ENCODE measurements at regions not wholly inside any gene's neighbourhood (a gene's known extent, or its start where the extent isn't known, plus 50 kb on each side); places are given as distances from the start of the nearest gene placed in this dataset.

GRCh38 chr16:6362321-6362720, 970.3 kb upstream of the RBFOX1 start:
- no peak for DNase-seq

DNA sequence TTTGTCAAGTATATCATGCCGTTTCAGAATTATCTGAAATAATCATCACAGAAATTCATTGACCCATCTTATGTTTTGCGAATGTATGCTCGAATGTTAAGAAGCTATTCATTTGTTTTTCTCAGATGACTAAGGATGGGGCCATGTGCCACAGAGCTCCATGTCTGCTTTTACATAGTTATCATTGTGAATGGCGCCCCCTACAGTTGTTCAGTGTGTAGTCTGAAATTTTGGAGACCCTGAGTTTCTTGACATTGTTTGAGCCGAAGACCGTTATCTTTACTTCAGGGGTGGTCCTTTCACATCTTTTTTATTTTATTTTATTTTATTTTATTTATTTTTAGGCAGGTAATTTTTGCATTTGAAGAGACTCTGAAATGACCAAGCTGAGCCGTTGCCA, 972.0 kb upstream of the RBFOX1 start:
- DNase-seq: no peak

DNA sequence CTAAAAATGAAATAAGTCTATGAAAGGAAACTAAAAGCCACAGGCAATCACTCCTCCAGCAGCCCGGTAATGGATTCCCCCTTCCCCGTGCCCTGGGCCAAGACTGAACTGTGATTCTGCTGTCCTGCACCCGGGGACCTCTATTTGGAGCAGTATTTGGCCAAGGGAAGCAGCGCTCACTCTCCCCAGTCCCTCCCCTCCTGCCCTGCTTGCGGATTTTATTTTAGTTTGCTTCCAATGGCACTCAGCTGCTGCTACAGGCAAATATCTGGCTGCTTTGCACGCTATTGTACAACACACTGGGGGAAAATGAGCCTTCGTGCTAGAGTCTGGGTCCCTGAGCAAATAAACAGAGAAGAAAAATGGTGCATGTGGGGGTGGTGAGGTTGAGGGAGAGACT, 975.7 kb upstream of the RBFOX1 start:
- DNase-seq: no peak

DNA sequence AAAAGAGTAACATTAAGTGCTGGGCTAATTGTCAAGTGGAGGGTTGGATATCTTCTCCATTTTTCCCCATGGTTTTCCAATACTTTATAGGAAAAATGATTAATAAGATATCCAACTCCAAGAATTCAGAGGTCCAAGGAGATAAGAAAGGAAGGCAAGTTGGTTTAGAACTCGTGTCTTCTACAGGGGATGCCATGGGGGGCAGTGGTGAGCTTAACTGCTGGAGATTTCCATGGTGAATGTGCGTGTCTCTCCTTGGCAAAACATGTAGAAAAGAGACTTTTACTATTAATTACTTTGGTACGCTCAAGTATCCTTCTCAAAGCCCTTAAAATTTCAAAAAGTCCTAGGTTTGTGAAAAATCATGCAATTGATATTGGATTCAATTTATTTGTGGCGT, 982.9 kb upstream of the RBFOX1 start:
- no peak for DNase-seq

GRCh38 chr16:6345090-6345489, 987.6 kb upstream of the RBFOX1 start:
- DNase-seq: no peak

DNA sequence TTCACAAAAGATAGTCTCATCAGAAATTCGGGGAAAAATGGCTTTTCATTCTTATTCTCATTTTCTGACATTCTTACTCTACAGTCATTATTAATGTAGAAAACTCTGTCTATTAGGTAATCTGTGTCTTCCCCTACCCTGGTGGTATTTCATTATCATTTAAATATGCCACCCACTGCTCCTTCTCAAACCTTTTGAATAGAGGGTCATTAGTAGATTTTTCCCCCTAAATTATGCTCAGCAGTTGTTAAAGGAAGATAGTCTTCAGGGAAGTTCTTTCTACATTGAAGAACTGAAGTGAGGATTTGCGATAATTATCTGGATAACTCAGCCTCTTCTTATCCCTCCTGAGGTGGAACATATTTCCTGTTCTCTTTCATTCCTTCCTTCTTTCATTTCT, 989.5 kb upstream of the RBFOX1 start:
- DNase-seq: no peak

GRCh38 chr16:6341981-6342380, 990.7 kb upstream of the RBFOX1 start:
- DNase-seq: no peak

DNA sequence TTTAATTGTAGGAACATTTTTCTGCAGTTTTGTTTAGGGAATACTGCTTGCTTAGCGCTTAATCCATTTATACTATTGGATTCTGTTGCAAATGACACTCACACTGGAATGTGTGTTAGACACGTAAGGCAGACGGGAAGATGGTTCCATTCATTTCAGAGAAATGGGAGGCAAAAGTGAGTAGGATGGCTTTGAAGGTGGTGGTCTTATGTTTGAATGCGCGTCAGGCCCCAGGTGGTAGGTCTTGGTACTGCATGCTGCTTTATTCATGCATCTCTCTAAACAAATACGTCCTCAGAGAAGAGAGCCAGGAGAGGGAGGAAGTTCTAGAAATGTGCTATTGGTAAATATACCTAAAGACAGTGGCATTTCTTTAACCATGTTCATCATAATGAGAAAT, 997.6 kb upstream of the RBFOX1 start:
- DNase-seq: no peak

DNA sequence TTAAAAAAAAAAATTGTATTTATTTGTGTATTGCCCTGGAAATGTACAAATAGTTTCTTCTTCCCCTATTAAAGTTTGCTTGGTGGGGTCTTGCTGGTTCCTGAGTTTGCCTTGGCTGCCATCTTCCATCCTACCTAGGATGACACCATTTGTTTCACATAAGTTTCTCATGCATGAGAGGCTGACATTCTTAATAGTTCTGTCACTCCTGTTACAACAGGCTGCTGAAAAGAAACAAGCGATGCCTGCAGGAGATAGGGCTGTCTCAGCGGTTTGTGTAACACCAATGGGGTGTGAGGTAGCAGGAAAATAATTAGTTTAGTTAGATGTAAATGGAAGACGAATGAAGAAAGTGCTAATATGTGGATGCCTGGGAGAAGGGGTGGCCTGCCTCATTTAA, 1000.9 kb upstream of the RBFOX1 start:
- no peak for DNase-seq

DNA sequence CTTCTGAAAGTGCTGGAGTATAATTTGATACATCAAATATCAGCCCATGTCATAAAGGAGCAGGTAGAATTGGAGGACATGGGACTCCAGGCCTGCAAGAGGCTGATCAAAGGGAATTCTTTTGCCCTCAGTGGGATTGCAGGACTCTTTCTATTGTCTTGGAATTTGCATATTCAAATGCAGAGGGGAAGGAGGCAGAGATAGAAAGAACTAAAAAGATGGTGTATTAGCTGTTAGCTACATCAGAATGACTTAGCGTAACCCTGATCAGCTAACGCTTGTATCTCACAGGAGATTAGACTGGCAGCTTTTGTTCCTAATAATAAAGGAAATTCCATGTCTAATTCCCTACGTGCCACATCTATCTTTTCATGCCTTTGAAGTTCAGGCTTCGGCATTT, 1014.7 kb upstream of the RBFOX1 start:
- DNase-seq: no peak

DNA sequence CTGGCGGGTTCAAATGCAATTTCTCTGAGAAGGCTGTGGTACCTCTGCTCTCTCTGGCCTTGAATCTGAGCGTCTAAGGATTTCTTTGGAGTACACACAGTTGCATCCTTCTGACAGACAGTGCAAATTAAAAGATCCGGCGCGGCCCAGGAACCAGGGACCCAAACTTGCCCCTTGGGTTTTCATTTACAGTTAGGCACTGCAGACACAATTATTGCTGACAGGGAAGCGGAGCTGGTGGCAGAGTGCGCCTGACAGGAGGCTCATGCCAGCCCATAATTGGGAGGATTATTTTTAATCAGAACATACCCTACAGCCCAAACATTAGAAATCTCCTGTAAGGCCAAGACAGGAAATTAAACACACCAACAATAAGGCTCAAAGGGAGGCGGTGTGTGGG, 1023.4 kb upstream of the RBFOX1 start:
- DNase-seq: no peak

- no peak for DNase-seq
Measured at GRCh38 chr16:6308176-6308575, 1024.5 kb upstream of the RBFOX1 start.

DNA sequence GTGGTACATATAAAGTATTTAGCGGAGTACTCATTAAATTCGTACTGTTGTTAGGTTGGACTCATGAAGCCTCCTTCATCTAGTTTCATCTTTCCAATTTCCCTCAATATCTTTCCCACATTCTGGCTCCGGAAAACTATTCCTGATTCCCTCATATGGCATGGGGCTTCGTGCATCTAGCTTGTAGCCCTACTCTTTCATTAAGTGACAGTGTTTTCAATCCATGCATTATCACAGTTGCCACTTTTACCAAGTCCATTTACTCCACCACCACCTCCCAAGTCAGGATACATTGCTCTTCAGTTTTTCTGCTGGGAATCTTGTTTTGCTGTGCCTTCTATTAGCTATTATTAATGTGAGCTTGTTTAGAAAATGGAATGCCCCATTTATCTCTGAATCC, 1032.1 kb upstream of the RBFOX1 start:
- no peak for DNase-seq

DNA sequence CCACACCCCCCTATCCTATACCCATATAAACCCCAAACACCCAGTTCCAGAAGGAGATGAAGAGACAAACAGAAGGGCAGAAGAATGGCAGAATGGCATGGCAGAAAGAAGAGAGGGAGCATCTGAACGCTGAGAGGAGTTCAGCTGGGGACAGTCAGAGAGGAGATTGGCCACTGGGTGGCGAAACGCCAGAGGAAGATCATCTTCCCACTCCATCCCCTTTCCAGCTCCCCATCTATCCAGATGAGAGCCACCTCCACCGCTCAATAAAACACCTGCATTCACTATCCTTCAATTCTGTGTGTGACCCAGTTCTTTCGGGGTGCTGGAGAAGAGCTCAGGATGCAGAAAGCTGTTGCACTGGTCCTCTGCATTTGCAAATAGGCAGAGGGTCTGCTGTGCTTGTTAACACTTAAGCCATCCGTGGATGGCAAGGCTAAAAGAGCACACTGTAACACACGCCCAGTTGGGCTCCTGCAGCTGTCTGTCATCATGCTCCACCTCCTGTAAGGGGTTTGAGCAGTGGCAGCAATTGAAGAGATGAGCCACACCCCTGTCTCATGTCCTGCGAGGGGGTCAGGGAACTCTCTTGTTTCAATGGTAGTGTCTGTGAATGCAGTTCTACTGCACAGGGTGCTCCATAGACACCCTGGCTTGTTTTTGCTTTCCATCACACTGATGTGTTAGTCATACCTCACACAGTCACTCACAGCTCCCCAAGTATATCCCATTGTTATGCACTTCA, 1034.8 kb upstream of the RBFOX1 start:
- DNase-seq: no peak

- DNase-seq: no peak
Measured at GRCh38 chr16:6286176-6286575, 1046.5 kb upstream of the RBFOX1 start.

DNA sequence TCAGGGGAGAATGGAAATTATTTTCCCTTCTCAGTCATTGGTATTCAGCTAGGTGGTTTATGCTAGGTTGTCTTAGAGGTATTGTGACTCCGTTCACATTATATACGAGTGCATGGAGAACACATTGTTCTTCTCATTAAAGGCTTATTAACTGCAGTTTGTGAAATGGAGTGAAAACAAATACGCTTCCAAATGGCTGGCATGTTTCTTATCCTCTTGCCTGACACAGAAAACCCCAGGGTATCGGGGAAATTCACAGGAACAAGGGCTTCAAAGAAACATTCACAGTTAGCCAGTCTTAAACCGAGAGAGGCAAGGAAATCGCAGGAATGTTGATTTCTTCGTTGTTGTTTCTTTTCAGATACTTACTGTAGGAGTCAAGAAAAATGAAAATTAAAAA, 1047.9 kb upstream of the RBFOX1 start:
- no peak for DNase-seq

DNA sequence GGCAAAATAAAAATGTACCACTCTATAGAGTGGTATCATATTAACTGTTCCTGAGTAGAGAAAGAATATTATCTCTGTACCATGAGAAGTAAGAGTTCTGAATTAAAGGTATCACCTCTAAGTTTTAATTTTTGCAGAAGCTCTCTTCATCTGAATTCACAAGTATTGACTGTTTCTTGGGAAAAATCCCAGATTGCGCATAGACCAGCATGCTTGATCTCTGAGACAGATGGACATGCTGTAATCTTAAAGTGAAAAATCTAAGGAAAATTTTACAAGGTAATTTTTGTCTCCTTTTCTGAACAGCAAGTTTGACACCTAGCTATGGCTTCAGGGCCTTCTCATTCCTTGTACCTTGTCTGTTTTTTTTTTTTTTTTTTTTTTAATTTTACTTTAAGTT, 1050.7 kb upstream of the RBFOX1 start:
- DNase-seq: no peak

GRCh38 chr16:6281274-6281673, 1051.4 kb upstream of the RBFOX1 start:
- no peak for DNase-seq

GRCh38 chr16:6280055-6280454, 1052.6 kb upstream of the RBFOX1 start:
- DNase-seq: no peak

DNA sequence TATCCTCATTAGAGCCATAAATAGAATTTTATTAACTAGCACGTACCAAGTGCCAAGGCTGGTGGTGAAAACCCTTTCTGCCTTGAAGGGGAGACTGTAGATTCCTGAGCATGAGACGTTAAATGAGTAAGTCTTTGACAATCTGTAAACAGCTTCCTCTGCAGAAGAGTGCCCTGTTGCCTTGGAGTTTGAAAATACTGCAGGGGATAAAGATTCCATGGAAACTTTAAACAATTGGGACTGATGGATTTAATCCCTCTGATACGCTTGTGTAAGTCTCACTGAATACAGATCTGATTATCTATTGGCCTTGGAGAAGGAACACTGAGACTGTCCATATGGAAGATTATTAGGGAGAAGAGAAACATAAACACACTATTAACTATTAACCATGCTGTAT, 1053.4 kb upstream of the RBFOX1 start:
- no peak for DNase-seq

DNA sequence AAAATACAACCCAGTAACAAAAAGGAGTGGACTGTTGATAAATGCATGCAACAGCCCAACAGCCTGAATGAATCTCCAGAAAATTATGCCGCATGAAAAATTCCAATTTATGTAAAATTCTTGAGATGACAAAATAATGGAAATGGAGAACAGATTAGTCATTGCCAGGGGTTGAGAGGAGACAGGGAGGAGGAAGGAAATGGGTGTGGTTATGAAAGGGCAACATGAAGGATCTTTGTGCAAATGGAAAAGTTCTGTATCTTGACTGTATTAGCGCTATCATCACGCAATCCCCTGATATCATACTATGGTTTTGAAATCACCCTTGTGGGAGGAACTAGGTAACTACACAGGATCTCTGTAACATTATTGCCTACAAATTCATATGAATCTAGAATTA, 1058.3 kb upstream of the RBFOX1 start:
- no peak for DNase-seq

GRCh38 chr16:6267682-6268081, 1065.0 kb upstream of the RBFOX1 start:
- no peak for DNase-seq

GRCh38 chr16:6266703-6267102, 1065.9 kb upstream of the RBFOX1 start:
- DNase-seq: no peak

DNA sequence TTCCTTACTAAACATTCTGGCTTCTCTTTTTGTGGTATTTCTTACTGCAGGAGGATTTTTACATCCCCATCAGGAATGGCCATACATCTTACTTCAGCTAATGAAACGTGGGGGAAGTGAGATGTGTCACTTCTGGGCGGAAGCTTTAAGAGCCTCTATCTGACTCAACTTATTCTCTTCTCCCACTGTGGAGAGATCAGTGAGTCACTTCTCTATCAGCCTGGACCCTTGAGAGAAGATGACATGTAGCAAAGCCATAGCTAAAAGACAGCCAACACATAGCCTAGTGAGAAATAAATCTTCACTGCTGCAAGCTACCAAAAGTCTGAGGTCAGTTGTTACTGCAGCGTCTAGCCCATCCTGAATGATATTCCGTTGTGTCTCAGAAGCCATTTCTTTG, 1066.7 kb upstream of the RBFOX1 start:
- DNase-seq: no peak

- no peak for DNase-seq
Measured at GRCh38 chr16:6258056-6258455, 1074.6 kb upstream of the RBFOX1 start.

GRCh38 chr16:6252541-6252940, 1080.1 kb upstream of the RBFOX1 start:
- no peak for DNase-seq

Measured in activated CD4-positive, alpha-beta T cell treated with anti-CD3 and anti-CD28 coated beads, Interleukin-2, amount 50 U/mL, for 1 hour (primary cell).